Dendritic cell treated with granulocyte-macrophage colony-stimulating factor and Interleukin-4, amounts not matched to agents 40 ng/mL and 50 ng/mL, for 4 days (primary cell): ENCODE measurements at regions not wholly inside any gene's neighbourhood (a gene's known extent, or its start where the extent isn't known, plus 50 kb on each side); places are given as distances from the start of the nearest gene placed in this dataset.
"Not testable (repeated sequence)": the region's sequence is repeated elsewhere in the genome, so short reads cannot be mapped to it uniquely, and the experiment has no call there.

ENCODE experiments used
- H3K27ac Mint-ChIP-seq: one replicate; pipeline ENCODE4 v1.8.0; 2022; ENCODE audit warnings: mild to moderate bottlenecking, mixed read lengths
- H3K27me3 Mint-ChIP-seq: one replicate; pipeline ENCODE4 v1.8.0; 2022; ENCODE audit warnings: mild to moderate bottlenecking, mixed read lengths
- H3K36me3 Mint-ChIP-seq: one replicate; pipeline ENCODE4 v1.8.0; 2022; ENCODE audit warnings: low read depth, mixed read lengths
- H3K4me1 Mint-ChIP-seq: one replicate; pipeline ENCODE4 v1.8.0; 2022; ENCODE audit warnings: low read depth, mixed read lengths
- H3K4me3 Mint-ChIP-seq: one replicate; pipeline ENCODE4 v1.8.0; 2022; ENCODE audit warnings: mild to moderate bottlenecking, moderate library complexity, mixed read lengths
- H3K9me3 Mint-ChIP-seq: one replicate; pipeline ENCODE4 v1.8.0; 2022; ENCODE audit warnings: mixed read lengths
- intact Hi-C: fragments of 100-400 bp; cut with micrococcal nuclease; formaldehyde crosslinking; loops from one replicate; pipeline ENCODE4 v1.15.0; 2022

DNA sequence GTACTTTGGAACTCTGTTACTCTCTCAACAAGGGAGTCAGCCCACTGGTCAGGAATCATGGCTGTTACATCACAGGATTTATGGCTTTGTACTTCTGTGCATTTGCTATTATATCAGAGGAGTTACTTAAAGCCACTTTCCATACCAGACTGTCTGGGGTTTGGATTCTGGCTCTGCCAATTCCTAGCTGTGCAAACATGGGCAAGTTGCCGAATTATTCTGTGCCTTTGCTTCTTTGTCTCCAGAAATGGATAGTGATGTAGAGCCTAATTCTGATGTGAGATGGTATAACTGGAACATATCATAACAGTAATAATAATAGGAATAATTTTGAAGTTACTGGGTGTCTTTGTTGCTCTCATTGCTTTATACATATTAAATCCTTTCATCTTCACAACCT is 1047.3 kb upstream of the SEMA6A start:
- intact Hi-C loops: no loop called here
- Mint-ChIP-seq H3K36me3 (no peaks in the 10 kb centered on the region), H3K27me3 (no peaks in the 10 kb centered on the region), H3K4me1 (no peaks in the 10 kb centered on the region), H3K4me3 (no peak overlapping the region), H3K27ac (no peak overlapping the region), H3K9me3 (peaks cover 36% of the 10 kb centered on the region)

- Mint-ChIP-seq H3K36me3 (no peaks in the 10 kb centered on the region), H3K9me3 (peaks cover 29% of the 10 kb centered on the region), H3K4me3 (no peak overlapping the region), H3K27ac (no peak overlapping the region), H3K4me1 (no peaks in the 10 kb centered on the region), H3K27me3 (no peaks in the 10 kb centered on the region)
- intact Hi-C loops: no loop called here
Measured at GRCh38 chr5:117615226-117615625, 1040.6 kb upstream of the SEMA6A start.

DNA sequence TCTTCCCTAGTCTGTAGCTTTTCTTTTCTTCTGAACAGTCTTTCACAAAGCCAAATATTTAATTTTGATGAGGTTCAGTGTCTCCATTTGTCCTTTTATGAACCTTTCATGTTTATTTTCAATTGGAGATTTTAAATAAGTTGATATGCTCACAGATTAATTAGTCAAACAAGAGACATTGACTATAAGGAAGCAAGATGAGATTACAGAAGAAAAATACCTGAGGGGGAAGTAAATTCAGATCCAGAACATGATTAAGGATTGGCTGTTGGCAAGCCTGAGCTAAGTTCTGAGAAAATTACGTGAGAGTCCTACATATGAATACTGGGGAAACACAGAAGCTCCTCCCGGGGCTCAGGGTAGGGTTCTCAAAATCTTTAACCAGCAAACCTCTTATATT is 1039.8 kb upstream of the SEMA6A start:
- Mint-ChIP-seq H3K36me3 (no peaks in the 10 kb centered on the region), H3K27me3 (no peaks in the 10 kb centered on the region), H3K9me3 (peaks cover 35% of the 10 kb centered on the region), H3K4me3 (no peak overlapping the region), H3K4me1 (no peaks in the 10 kb centered on the region), H3K27ac (no peak overlapping the region)
- intact Hi-C loops: no loop called here

DNA sequence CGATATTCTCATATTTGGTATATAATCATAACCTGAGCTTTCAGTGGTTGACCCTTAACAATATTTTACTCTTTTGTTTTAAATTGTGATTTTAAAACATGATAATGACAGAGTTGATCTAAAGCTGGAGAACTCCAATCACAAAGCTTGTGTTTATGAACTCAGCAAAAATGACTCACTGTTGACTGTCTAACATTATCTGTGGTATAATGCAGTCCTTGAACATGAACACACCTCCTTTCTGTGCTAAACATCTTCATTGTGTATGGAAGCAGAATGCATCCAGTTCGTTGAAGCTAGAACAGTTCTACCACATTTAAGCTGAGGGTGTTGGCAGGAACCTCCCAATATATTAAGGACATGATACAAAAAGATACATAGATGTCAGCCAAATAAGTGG is 1030.2 kb upstream of the SEMA6A start:
- Mint-ChIP-seq H3K27me3 (no peaks in the 10 kb centered on the region), H3K4me1 (no peaks in the 10 kb centered on the region), H3K27ac (no peak overlapping the region), H3K9me3 (peaks cover 18% of the 10 kb centered on the region), H3K4me3 (no peak overlapping the region), H3K36me3 (no peaks in the 10 kb centered on the region)
- intact Hi-C loops: no loop called here

GRCh38 chr5:117599811-117600210 is 1025.2 kb upstream of the SEMA6A start:
- H3K4me3 Mint-ChIP-seq, H3K27me3 Mint-ChIP-seq, H3K4me1 Mint-ChIP-seq, intact Hi-C loops, H3K36me3 Mint-ChIP-seq, H3K27ac Mint-ChIP-seq: not testable (repeated sequence)
- H3K9me3 Mint-ChIP-seq: peaks cover 17% of the 10 kb centered on the region

GRCh38 chr5:117594166-117594565 is 1019.5 kb upstream of the SEMA6A start:
- Mint-ChIP-seq H3K4me1 (no peaks in the 10 kb centered on the region), H3K36me3 (no peaks in the 10 kb centered on the region), H3K27me3 (no peaks in the 10 kb centered on the region), H3K27ac (no peak overlapping the region), H3K9me3 (peaks cover 8% of the 10 kb centered on the region), H3K4me3 (no peak overlapping the region)
- intact Hi-C loops: loop anchor here (5.0 kb wide), 1 partner anchor 1198 kb away; no protein-coding TSS in a partner anchor

GRCh38 chr5:117590944-117591343 is 1016.3 kb upstream of the SEMA6A start:
- Mint-ChIP-seq H3K9me3 (no peaks in the 10 kb centered on the region), H3K27ac (no peak overlapping the region), H3K36me3 (no peaks in the 10 kb centered on the region), H3K27me3 (no peaks in the 10 kb centered on the region), H3K4me1 (no peaks in the 10 kb centered on the region), H3K4me3 (no peak overlapping the region)
- intact Hi-C loops: loop anchor here (5.0 kb wide), 1 partner anchor 1201 kb away; no protein-coding TSS in a partner anchor

DNA sequence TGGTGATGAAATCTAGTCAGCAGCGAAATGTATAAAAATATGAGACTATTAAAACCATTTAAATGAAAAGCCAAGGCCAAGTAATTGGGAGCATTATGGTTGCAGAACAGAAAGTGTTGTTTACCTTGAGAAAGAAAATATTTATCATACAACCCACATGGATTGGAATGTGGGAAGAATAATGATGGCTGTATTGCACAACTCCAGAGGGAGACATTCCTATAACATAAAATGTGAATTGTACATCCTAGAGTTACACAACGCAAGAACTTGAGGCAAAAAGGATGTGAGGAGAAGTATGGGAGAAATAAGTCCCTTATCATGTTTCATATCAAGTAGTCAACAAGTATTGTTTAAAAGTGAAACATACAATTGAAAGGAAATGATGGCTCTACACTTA is 1014.0 kb upstream of the SEMA6A start:
- Mint-ChIP-seq H3K4me3 (no peak overlapping the region), H3K27ac (no peak overlapping the region), H3K27me3 (no peaks in the 10 kb centered on the region), H3K36me3 (no peaks in the 10 kb centered on the region), H3K4me1 (no peaks in the 10 kb centered on the region), H3K9me3 (no peaks in the 10 kb centered on the region)
- intact Hi-C loops: no loop called here

GRCh38 chr5:117587111-117587510 is 1012.5 kb upstream of the SEMA6A start:
- Mint-ChIP-seq H3K4me3 (no peak overlapping the region), H3K27ac (no peak overlapping the region), H3K9me3 (no peaks in the 10 kb centered on the region), H3K4me1 (no peaks in the 10 kb centered on the region), H3K36me3 (no peaks in the 10 kb centered on the region), H3K27me3 (no peaks in the 10 kb centered on the region)
- intact Hi-C loops: no loop called here

GRCh38 chr5:117568622-117569021 is 994.0 kb upstream of the SEMA6A start:
- peaks cover 8% of the 10 kb centered on the region for H3K9me3 Mint-ChIP-seq
- H3K27me3 Mint-ChIP-seq: no peaks in the 10 kb centered on the region
- H3K4me3 Mint-ChIP-seq: no peak overlapping the region
- H3K27ac Mint-ChIP-seq: no peak overlapping the region
- no peaks in the 10 kb centered on the region for H3K4me1 Mint-ChIP-seq
- intact Hi-C loops: no loop called here
- no peaks in the 10 kb centered on the region for H3K36me3 Mint-ChIP-seq

DNA sequence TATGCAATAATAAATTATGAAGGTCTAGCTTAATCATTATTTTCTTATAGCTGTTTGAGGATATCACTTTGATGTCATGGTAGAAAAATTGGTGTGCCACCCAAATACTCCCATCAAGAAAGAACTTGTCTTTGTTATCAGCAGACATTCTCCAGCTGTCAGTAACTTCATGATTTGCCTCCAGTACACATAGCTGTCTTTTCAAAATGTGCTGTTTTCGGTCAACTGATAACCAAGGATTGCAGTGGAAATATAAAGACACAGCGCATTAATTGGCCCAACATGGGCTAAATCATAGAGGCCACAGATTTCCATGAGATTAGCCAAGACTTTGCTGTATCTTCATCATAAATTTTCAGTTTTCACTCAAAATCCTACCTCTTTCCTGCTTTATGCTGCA is 993.5 kb upstream of the SEMA6A start:
- intact Hi-C loops: no loop called here
- Mint-ChIP-seq H3K36me3 (no peaks in the 10 kb centered on the region), H3K4me3 (no peak overlapping the region), H3K27me3 (no peaks in the 10 kb centered on the region), H3K9me3 (peaks cover 8% of the 10 kb centered on the region), H3K4me1 (no peaks in the 10 kb centered on the region), H3K27ac (no peak overlapping the region)

DNA sequence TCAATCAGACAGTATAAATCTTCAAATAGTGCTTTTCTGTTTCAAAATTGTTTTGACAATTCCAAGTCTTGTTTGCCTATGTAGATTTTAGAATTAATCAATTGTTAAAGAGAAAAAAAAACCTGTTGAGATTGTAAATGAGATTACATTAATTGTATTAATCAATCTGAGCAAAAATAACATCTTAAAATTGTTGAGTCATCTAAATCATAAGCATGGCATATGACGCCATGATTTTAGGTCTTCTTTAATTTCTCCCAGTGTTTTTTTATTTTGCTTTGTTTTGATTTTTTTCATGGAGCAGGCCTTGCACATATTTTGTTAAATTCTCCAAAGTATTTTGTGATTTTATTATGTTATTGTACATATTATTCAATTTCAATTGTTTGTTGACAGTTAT is 988.0 kb upstream of the SEMA6A start:
- Mint-ChIP-seq H3K27me3 (no peaks in the 10 kb centered on the region), H3K36me3 (no peaks in the 10 kb centered on the region), H3K4me3 (no peak overlapping the region), H3K4me1 (no peaks in the 10 kb centered on the region), H3K9me3 (no peaks in the 10 kb centered on the region), H3K27ac (no peak overlapping the region)
- intact Hi-C loops: no loop called here

DNA sequence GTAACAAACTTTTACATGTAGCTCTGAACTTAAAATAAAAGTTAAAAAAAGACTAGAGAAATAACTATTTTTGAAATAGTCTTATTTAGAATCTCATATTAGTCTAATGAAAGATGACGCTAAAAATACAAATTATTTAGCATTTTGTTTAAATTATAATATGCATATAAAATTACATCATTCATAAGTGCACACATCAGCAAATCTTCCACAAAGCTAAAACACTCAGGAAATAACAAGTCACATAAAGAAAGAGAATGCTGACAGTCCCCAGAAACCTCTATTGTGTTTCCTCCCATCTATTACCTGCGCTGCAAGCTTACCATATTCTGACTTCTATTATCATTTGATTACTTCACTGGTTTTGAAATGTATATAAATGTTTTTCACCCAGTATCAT is 986.9 kb upstream of the SEMA6A start:
- Mint-ChIP-seq H3K9me3 (no peaks in the 10 kb centered on the region), H3K27me3 (no peaks in the 10 kb centered on the region), H3K4me3 (no peak overlapping the region), H3K36me3 (no peaks in the 10 kb centered on the region), H3K4me1 (no peaks in the 10 kb centered on the region), H3K27ac (no peak overlapping the region)
- intact Hi-C loops: no loop called here

DNA sequence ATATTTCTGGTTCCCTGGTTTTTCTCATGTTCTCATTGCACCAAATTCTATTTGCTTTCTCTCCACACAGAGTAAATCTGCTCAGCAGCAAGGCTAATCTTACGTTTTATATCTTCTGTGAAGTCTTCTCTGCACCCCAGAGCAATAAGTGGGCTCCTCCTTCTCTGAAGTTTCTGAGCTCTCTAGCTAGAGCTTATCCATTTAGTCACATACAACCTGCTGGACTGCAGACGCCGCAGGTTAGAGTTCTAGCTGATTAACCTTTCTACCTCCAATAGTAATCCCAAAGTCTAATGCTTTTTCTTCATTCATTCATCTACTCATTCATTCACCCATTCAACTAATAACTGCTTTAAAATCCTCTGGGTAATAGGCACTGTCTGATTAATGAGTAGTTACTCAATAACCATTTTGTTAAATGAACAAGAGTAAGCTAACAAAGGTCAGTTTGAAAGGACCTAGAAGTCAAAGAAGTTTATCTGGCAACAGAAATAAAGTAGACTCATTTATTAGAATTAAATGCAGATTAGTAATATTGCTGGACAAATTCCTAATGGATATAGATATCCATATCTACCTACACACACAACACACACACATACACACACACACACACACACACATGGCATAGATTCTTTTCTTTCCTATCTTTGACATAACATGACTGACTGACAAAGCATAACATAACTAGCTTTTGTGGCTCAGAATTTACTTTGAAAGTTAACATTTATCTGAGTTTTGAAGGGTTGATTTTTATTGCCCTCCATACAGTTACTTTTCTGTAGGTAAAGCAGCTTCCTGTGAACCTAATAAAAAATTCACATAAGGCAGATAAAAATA is 984.6 kb upstream of the SEMA6A start:
- Mint-ChIP-seq H3K9me3 (no peaks in the 10 kb centered on the region), H3K27me3 (no peaks in the 10 kb centered on the region), H3K27ac (no peak overlapping the region), H3K36me3 (no peaks in the 10 kb centered on the region), H3K4me3 (no peak overlapping the region), H3K4me1 (no peaks in the 10 kb centered on the region)
- intact Hi-C loops: no loop called here

- Mint-ChIP-seq H3K4me1 (no peaks in the 10 kb centered on the region), H3K27me3 (no peaks in the 10 kb centered on the region), H3K27ac (no peak overlapping the region), H3K36me3 (no peaks in the 10 kb centered on the region), H3K4me3 (no peak overlapping the region), H3K9me3 (peaks cover 9% of the 10 kb centered on the region)
- intact Hi-C loops: no loop called here
Measured at GRCh38 chr5:117551236-117551635, 976.6 kb upstream of the SEMA6A start.
